ENCODE measurements at regions not wholly inside any gene's neighbourhood (a gene's known extent, or its start where the extent isn't known, plus 50 kb on each side); places are given as distances from the start of the nearest gene placed in this dataset.
A peak's percentile ranks its signal among the peaks of the same experiment; 100 is the strongest.

GRCh38 chr1:115430441-115431158 is 92.6 kb upstream of the NGF start (continued):
- TF ChIP-seq ZBTB44 (tag by site-specific recombination; IDR thresholded peaks at IDR 0.05) (no peak), ZEB2 (tag by site-specific recombination; IDR thresholded peaks at IDR 0.05) (0 out of 2 replicates have a peak, but pooled peaks have one; percentile 39), TCF7L2 (IDR thresholded peaks at IDR 0.05; ENCODE audit: borderline replicate concordance, low read depth, low read length) (0 out of 2 replicates have a peak, but pooled peaks have one; percentile 20), ZNF747 (tag by site-specific recombination; IDR thresholded peaks at IDR 0.05) (no peak), PRDM2 (tag by site-specific recombination; IDR thresholded peaks at IDR 0.05; ENCODE audit: borderline replicate concordance) (no peak), ZNF394 (tag by site-specific recombination; IDR thresholded peaks at IDR 0.05; ENCODE audit: borderline replicate concordance) (no peak), ZBTB6 (tag by site-specific recombination; IDR thresholded peaks at IDR 0.05) (no peak), MYNN (tag by site-specific recombination; IDR thresholded peaks at IDR 0.05; ENCODE audit: borderline replicate concordance) (no peak)

GRCh38 chr1:115429884-115430283 is 91.8 kb upstream of the NGF start:
- H3K4me3 ChIP-seq (ENCODE audit: low read depth, low read length), result no peak overlapping the region
- ChIA-PET CTCF (interaction anchor here (0.6 to 1.5 kb wide), 3 partner anchors 28 to 152 kb away, joined by 3 to 6 read pairs (median 3); no protein-coding TSS in a partner anchor), POLR2A (no interaction called here)
- TF ChIP-seq PRDM1 (tag by site-specific recombination; IDR thresholded peaks at IDR 0.05) (peak; percentile 72), ZNF792 (tag by site-specific recombination; IDR thresholded peaks at IDR 0.05) (no peak)
- H3K4me1 ChIP-seq (ENCODE audit: control insufficient read depth, insufficient read depth, low read length), result no peaks in the 10 kb centered on the region; the same call in 1 of the 2 replicates
- H3K36me3 ChIP-seq (ENCODE audit: control insufficient read depth in 2 of 2, insufficient read depth in 1 of 2, low read length in 2 of 2), result no peaks in the 10 kb centered on the region
- no peaks in the 10 kb centered on the region for H3K9me3 ChIP-seq (ENCODE audit: control insufficient read depth, insufficient read depth, low read depth, low read length)
- no peak overlapping the region for H3K27ac ChIP-seq (ENCODE audit: extremely low read depth, low read depth, low read length)

- H3K27ac ChIP-seq (ENCODE audit: extremely low read depth, low read depth, low read length), result no peak overlapping the region
- no peak overlapping the region for H3K4me3 ChIP-seq (ENCODE audit: low read depth, low read length)
- H3K4me1 ChIP-seq (ENCODE audit: control insufficient read depth, insufficient read depth, low read length), result no peaks in the 10 kb centered on the region; the same call in 1 of the 2 replicates
- TF ChIP-seq HOXC10 (CRISPR knock-in tag; IDR thresholded peaks at IDR 0.05), result no peak
- POLR2A ChIA-PET, result no interaction called here
- H3K9me3 ChIP-seq (ENCODE audit: control insufficient read depth, insufficient read depth, low read depth, low read length), result no peaks in the 10 kb centered on the region
- CTCF ChIA-PET, result interaction anchor here (0.7 to 1.5 kb wide), 3 partner anchors 34 to 151 kb away, joined by 3 read pairs; no protein-coding TSS in a partner anchor
- H3K36me3 ChIP-seq (ENCODE audit: control insufficient read depth in 2 of 2, insufficient read depth in 1 of 2, low read length in 2 of 2), result no peaks in the 10 kb centered on the region
Measured at GRCh38 chr1:115429241-115429640, 91.2 kb upstream of the NGF start.
